ENCODE measurements at regions not wholly inside any gene's neighbourhood (a gene's known extent, or its start where the extent isn't known, plus 50 kb on each side); places are given as distances from the start of the nearest gene placed in this dataset.
"Not testable (repeated sequence)": the region's sequence is repeated elsewhere in the genome, so short reads cannot be mapped to it uniquely, and the experiment has no call there.

DNA sequence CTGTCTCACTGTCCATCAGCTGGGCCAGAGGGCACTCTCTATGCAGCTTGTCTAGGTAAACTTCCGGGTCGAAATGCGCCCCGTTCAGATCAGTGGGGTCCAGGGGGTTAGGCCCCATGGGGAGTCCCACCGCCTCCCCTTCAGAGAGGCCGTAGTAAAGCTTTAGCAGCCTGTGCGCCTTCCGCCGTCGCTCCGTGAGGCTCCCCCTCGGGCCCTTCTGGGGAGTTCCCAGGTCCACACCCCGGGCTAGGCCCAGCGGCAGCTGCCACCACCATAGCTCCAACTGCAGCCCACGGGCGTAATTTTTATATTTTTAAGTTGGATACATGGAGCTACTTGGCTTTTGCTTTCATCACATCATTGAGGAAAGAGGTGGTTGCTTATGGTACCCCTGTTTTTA is 73.7 kb upstream of the FRG2C start:
- RAD21 ChIA-PET (ENCODE audit: low non-redundant PET in 1 of 2, low total read pairs in 2 of 2, uncharacterized antibody in 2 of 2, unreplicated experiment in 2 of 2); H3K36me3 ChIP-seq (ENCODE audit: control insufficient read depth in 1 of 2, insufficient read depth in 2 of 2, low read length in 2 of 2); ATAC-seq; H2AFZ ChIP-seq (ENCODE audit: low read depth, low read length, poor library complexity, severe bottlenecking); H3K9me2 ChIP-seq (ENCODE audit: insufficient read depth); H3K4me2 ChIP-seq (ENCODE audit: low read length); H4K20me1 ChIP-seq (ENCODE audit: insufficient read depth); H3K9me3 ChIP-seq (ENCODE audit: control insufficient read depth in 1 of 2, insufficient read depth in 1 of 2, low read depth in 1 of 2, low read length in 2 of 2); H3K4me3 ChIP-seq (replicated peaks in 1 of 2; ENCODE audit: low read depth in 1 of 2, low read length in 2 of 2); H3K4me1 ChIP-seq (ENCODE audit: control insufficient read depth in 1 of 2, insufficient read depth in 2 of 2, low read length in 2 of 2); H3K27me3 ChIP-seq (ENCODE audit: insufficient read depth, low read length); CTCF ChIA-PET; POLR2A ChIA-PET; H3K27ac ChIP-seq (ENCODE audit: low read depth, low read length); H3K9ac ChIP-seq (ENCODE audit: low read length); H3K79me2 ChIP-seq (ENCODE audit: insufficient read depth, low read length); DNase-seq (ENCODE audit: low read depth, low spot score); BruUV-seq (replicated peaks); intact Hi-C loops (cut with micrococcal nuclease): not testable (repeated sequence)

DNA sequence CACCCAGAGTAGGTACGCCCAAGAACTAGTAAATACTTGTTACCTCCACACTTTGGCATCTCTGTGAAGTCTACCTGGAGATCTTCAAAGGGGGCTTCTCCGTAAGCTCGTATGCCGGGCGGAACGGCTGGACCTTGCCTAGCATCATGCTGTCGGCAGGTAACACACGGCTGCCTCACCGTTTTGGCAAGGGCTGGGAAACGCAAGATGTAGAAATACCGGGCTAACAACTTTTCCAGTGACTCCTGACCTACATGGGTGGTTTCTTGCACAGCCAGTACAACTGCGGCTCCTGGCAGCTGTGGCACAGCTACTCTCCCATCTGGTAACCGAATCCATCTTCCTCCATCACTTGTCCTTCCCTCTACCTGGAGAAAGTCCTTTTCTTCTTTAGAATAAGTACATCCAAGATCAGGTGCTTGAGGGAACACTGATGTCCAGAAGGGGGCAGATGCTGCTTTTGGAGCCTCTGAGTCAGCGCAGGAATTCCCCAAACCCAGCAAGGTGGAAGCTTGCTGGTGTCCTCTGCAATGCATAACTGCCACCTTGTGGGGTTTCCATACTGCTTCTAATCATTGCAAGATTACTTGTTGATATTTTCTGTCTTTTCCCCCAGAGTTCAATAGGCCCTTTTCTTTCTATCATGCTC is 59.7 kb upstream of the FRG2C start:
- H3K4me3 ChIP-seq (replicated peaks in 1 of 2; ENCODE audit: low read depth in 1 of 2, low read length in 2 of 2); H3K27ac ChIP-seq (ENCODE audit: low read depth, low read length); H3K4me1 ChIP-seq (ENCODE audit: control insufficient read depth in 1 of 2, insufficient read depth in 2 of 2, low read length in 2 of 2); H3K9me2 ChIP-seq (ENCODE audit: insufficient read depth); RAD21 ChIA-PET (ENCODE audit: low non-redundant PET in 1 of 2, low total read pairs in 2 of 2, uncharacterized antibody in 2 of 2, unreplicated experiment in 2 of 2); intact Hi-C loops (cut with micrococcal nuclease); H3K27me3 ChIP-seq (ENCODE audit: insufficient read depth, low read length); H3K79me2 ChIP-seq (ENCODE audit: insufficient read depth, low read length); CTCF ChIA-PET; H4K20me1 ChIP-seq (ENCODE audit: insufficient read depth); H3K36me3 ChIP-seq (ENCODE audit: control insufficient read depth in 1 of 2, insufficient read depth in 2 of 2, low read length in 2 of 2); H3K9ac ChIP-seq (ENCODE audit: low read length); POLR2A ChIA-PET; H3K4me2 ChIP-seq (ENCODE audit: low read length); BruUV-seq (replicated peaks); H2AFZ ChIP-seq (ENCODE audit: low read depth, low read length, poor library complexity, severe bottlenecking); ATAC-seq; H3K9me3 ChIP-seq (ENCODE audit: control insufficient read depth in 1 of 2, insufficient read depth in 1 of 2, low read depth in 1 of 2, low read length in 2 of 2): not testable (repeated sequence)
- DNase-seq (ENCODE audit: low read depth, low spot score) = peak; percentile 15
- TF ChIP-seq, protein P1, sequence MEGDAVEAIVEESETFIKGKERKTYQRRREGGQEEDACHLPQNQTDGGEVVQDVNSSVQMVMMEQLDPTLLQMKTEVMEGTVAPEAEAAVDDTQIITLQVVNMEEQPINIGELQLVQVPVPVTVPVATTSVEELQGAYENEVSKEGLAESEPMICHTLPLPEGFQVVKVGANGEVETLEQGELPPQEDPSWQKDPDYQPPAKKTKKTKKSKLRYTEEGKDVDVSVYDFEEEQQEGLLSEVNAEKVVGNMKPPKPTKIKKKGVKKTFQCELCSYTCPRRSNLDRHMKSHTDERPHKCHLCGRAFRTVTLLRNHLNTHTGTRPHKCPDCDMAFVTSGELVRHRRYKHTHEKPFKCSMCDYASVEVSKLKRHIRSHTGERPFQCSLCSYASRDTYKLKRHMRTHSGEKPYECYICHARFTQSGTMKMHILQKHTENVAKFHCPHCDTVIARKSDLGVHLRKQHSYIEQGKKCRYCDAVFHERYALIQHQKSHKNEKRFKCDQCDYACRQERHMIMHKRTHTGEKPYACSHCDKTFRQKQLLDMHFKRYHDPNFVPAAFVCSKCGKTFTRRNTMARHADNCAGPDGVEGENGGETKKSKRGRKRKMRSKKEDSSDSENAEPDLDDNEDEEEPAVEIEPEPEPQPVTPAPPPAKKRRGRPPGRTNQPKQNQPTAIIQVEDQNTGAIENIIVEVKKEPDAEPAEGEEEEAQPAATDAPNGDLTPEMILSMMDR (IDR thresholded peaks at IDR 0.05 in 2 of 3, conservative IDR thresholded peaks at IDR 0.05 in 1 of 3; ENCODE audit: borderline replicate concordance in 1 of 3, insufficient read depth in 1 of 3, low read depth in 2 of 3, low read length in 2 of 3) = peak; percentile 10 to 21 (median 19); a peak in 2 of 6 replicates

DNA sequence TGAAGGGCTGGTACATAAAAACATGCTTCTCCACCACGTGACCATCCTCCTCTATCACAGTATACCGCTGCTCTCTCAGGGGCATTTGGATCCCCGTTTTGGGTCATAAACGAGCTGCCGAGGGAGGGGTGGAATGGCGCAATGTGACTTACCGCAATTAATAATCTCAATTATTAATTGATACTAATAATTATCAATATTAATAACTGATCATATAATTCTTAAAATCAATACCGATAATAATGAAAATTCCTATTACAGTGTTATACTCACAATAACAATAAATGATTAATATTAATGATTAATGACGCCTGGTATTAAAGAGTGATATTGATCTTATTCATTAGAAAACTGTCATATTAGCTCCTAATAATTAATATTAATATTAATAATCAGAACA is 56.1 kb upstream of the FRG2C start:
- intact Hi-C loops (cut with micrococcal nuclease); RAD21 ChIA-PET (ENCODE audit: low non-redundant PET in 1 of 2, low total read pairs in 2 of 2, uncharacterized antibody in 2 of 2, unreplicated experiment in 2 of 2); H2AFZ ChIP-seq (ENCODE audit: low read depth, low read length, poor library complexity, severe bottlenecking); H3K4me1 ChIP-seq (ENCODE audit: control insufficient read depth in 1 of 2, insufficient read depth in 2 of 2, low read length in 2 of 2); CTCF ChIA-PET; BruUV-seq (replicated peaks); H3K27ac ChIP-seq (ENCODE audit: low read depth, low read length); H3K27me3 ChIP-seq (ENCODE audit: insufficient read depth, low read length); H3K9me3 ChIP-seq (ENCODE audit: control insufficient read depth in 1 of 2, insufficient read depth in 1 of 2, low read depth in 1 of 2, low read length in 2 of 2); H3K36me3 ChIP-seq (ENCODE audit: control insufficient read depth in 1 of 2, insufficient read depth in 2 of 2, low read length in 2 of 2); H3K9ac ChIP-seq (ENCODE audit: low read length); H4K20me1 ChIP-seq (ENCODE audit: insufficient read depth); H3K79me2 ChIP-seq (ENCODE audit: insufficient read depth, low read length); POLR2A ChIA-PET; DNase-seq (ENCODE audit: low read depth, low spot score); H3K4me3 ChIP-seq (replicated peaks in 1 of 2; ENCODE audit: low read depth in 1 of 2, low read length in 2 of 2); H3K4me2 ChIP-seq (ENCODE audit: low read length); H3K9me2 ChIP-seq (ENCODE audit: insufficient read depth); ATAC-seq: not testable (repeated sequence)

DNA sequence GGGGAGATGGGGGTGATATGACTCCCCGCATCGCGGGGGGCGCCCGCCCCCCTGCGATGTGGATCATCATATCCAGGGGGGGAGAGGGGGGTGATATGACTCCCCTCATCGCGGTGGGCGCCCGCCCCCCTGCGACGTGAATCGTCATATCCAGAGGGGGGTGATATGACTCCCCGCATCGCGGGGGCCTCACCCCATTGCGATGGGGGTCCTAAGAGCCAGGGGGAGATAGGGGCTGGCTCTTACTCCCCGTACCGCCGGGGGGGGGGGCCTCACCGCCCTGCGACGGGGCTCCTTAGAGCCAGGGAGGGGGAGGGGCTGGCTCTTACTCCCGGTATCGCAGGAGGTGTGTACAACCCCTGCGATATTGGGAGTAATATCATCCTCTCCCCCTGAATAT is 54.5 kb upstream of the FRG2C start:
- H2AFZ ChIP-seq (ENCODE audit: low read depth, low read length, poor library complexity, severe bottlenecking); CTCF ChIA-PET; ATAC-seq; H3K79me2 ChIP-seq (ENCODE audit: insufficient read depth, low read length); H3K27ac ChIP-seq (ENCODE audit: low read depth, low read length); RAD21 ChIA-PET (ENCODE audit: low non-redundant PET in 1 of 2, low total read pairs in 2 of 2, uncharacterized antibody in 2 of 2, unreplicated experiment in 2 of 2); DNase-seq (ENCODE audit: low read depth, low spot score); H3K27me3 ChIP-seq (ENCODE audit: insufficient read depth, low read length); H3K4me1 ChIP-seq (ENCODE audit: control insufficient read depth in 1 of 2, insufficient read depth in 2 of 2, low read length in 2 of 2); POLR2A ChIA-PET; H4K20me1 ChIP-seq (ENCODE audit: insufficient read depth); H3K9me2 ChIP-seq (ENCODE audit: insufficient read depth); intact Hi-C loops (cut with micrococcal nuclease); H3K9me3 ChIP-seq (ENCODE audit: control insufficient read depth in 1 of 2, insufficient read depth in 1 of 2, low read depth in 1 of 2, low read length in 2 of 2); H3K36me3 ChIP-seq (ENCODE audit: control insufficient read depth in 1 of 2, insufficient read depth in 2 of 2, low read length in 2 of 2); H3K9ac ChIP-seq (ENCODE audit: low read length); H3K4me2 ChIP-seq (ENCODE audit: low read length); H3K4me3 ChIP-seq (replicated peaks in 1 of 2; ENCODE audit: low read depth in 1 of 2, low read length in 2 of 2); BruUV-seq (replicated peaks): not testable (repeated sequence)

Data from HCT116 (cell line).